ENCODE measurements at regions not wholly inside any gene's neighbourhood (a gene's known extent, or its start where the extent isn't known, plus 50 kb on each side); places are given as distances from the start of the nearest gene placed in this dataset.

GRCh38 chr1:4305526-4306301 lies 348.7 kb upstream of the AJAP1 start:
- Histone ChIP-seq H3K9me2 (replicated peaks; ENCODE audit: control insufficient read depth, low read length) (no peaks in the 10 kb centered on the region), H3K4me1 (ENCODE audit: control insufficient read depth, low read length) (peaks cover 57% of the 10 kb centered on the region), H3K27me3 (ENCODE audit: control insufficient read depth, low read length) (no peaks in the 10 kb centered on the region), H3K4me2 (ENCODE audit: low read length) (no peak overlapping the region), H3K9me3 (ENCODE audit: control insufficient read depth, insufficient read depth, low read length) (peaks cover 13% of the 10 kb centered on the region; the same call in 1 of the 2 replicates), H3K4me3 (ENCODE audit: low read length) (no peak overlapping the region), H3F3A (ENCODE audit: control insufficient read depth, insufficient read depth) (peaks cover 5% of the 10 kb centered on the region), H3K27ac (ENCODE audit: low read depth, low read length) (no peak overlapping the region), H3K36me3 (ENCODE audit: control insufficient read depth, low read length) (no peaks in the 10 kb centered on the region), H4K20me1 (ENCODE audit: control insufficient read depth, insufficient read depth, low read depth, low read length) (no peaks in the 10 kb centered on the region), H3K79me2 (ENCODE audit: control insufficient read depth, low read length) (no peaks in the 10 kb centered on the region)
- TF ChIP-seq CTCF (IDR thresholded peaks at IDR 0.05; ENCODE audit: low read depth, low read length, poor library complexity, severe bottlenecking): no peak
- TF ChIP-seq EZH2phosphoT487 (IDR thresholded peaks at IDR 0.05; ENCODE audit: borderline replicate concordance, low read length): no peak

- H3K4me1 ChIP-seq (ENCODE audit: control insufficient read depth, low read length): peaks cover 68% of the 10 kb centered on the region
- peaks cover 18% of the 10 kb centered on the region; the same call in 1 of the 2 replicates for H3K9me3 ChIP-seq (ENCODE audit: control insufficient read depth, insufficient read depth, low read length)
Observed at GRCh38 chr1:4306559-4307467, 347.6 kb upstream of the AJAP1 start.

GRCh38 chr1:4307468-4307845 lies 347.0 kb upstream of the AJAP1 start:
- H3K4me3 ChIP-seq (ENCODE audit: low read length): no peak overlapping the region
- H4K20me1 ChIP-seq (ENCODE audit: control insufficient read depth, insufficient read depth, low read depth, low read length): no peaks in the 10 kb centered on the region
- H3K4me1 ChIP-seq (ENCODE audit: control insufficient read depth, low read length): peaks cover 74% of the 10 kb centered on the region
- H3F3A ChIP-seq (ENCODE audit: control insufficient read depth, insufficient read depth): peaks cover 20% of the 10 kb centered on the region
- no peak overlapping the region for H3K4me2 ChIP-seq (ENCODE audit: low read length)
- no peaks in the 10 kb centered on the region for H3K27me3 ChIP-seq (ENCODE audit: control insufficient read depth, low read length)
- no peak for TF ChIP-seq EZH2phosphoT487 (IDR thresholded peaks at IDR 0.05; ENCODE audit: borderline replicate concordance, low read length)
- no peak for TF ChIP-seq CTCF (IDR thresholded peaks at IDR 0.05; ENCODE audit: low read depth, low read length, poor library complexity, severe bottlenecking)
- peaks cover 24% of the 10 kb centered on the region; the same call in 1 of the 2 replicates for H3K9me3 ChIP-seq (ENCODE audit: control insufficient read depth, insufficient read depth, low read length)
- H3K79me2 ChIP-seq (ENCODE audit: control insufficient read depth, low read length): no peaks in the 10 kb centered on the region
- no peak overlapping the region for H3K27ac ChIP-seq (ENCODE audit: low read depth, low read length)
- peaks cover 9% of the 10 kb centered on the region for H3K36me3 ChIP-seq (ENCODE audit: control insufficient read depth, low read length)
- no peaks in the 10 kb centered on the region for H3K9me2 ChIP-seq (replicated peaks; ENCODE audit: control insufficient read depth, low read length)

More at GRCh38 chr1:4306559-4307467, 347.6 kb upstream of the AJAP1 start:
- H3K79me2 ChIP-seq (ENCODE audit: control insufficient read depth, low read length): no peaks in the 10 kb centered on the region
- no peaks in the 10 kb centered on the region for H3K9me2 ChIP-seq (replicated peaks; ENCODE audit: control insufficient read depth, low read length)
- no peak overlapping the region for H3K4me2 ChIP-seq (ENCODE audit: low read length)
- no peaks in the 10 kb centered on the region for H4K20me1 ChIP-seq (ENCODE audit: control insufficient read depth, insufficient read depth, low read depth, low read length)
- peaks cover 16% of the 10 kb centered on the region for H3F3A ChIP-seq (ENCODE audit: control insufficient read depth, insufficient read depth)
- H3K27ac ChIP-seq (ENCODE audit: low read depth, low read length): no peak overlapping the region
- peaks cover 5% of the 10 kb centered on the region for H3K36me3 ChIP-seq (ENCODE audit: control insufficient read depth, low read length)
- H3K4me3 ChIP-seq (ENCODE audit: low read length): no peak overlapping the region
- H3K27me3 ChIP-seq (ENCODE audit: control insufficient read depth, low read length): no peaks in the 10 kb centered on the region
- no peak for TF ChIP-seq CTCF (IDR thresholded peaks at IDR 0.05; ENCODE audit: low read depth, low read length, poor library complexity, severe bottlenecking)
- TF ChIP-seq EZH2phosphoT487 (IDR thresholded peaks at IDR 0.05; ENCODE audit: borderline replicate concordance, low read length): no peak

All from DOHH2 (cell line).